ENCODE measurements at regions not wholly inside any gene's neighbourhood (a gene's known extent, or its start where the extent isn't known, plus 50 kb on each side); places are given as distances from the start of the nearest gene placed in this dataset.

GRCh38 chr5:77832938-77833337, 56.8 kb upstream of the TBCA start:
- Histone ChIP-seq H3K27ac (no peak overlapping the region), H3K27me3 (peaks cover 21% of the 10 kb centered on the region), H3K9me3 (ENCODE audit: low read depth) (no peaks in the 10 kb centered on the region), H3K4me1 (ENCODE audit: low read depth) (no peaks in the 10 kb centered on the region), H3K4me3 (no peak overlapping the region), H3K36me3 (no peaks in the 10 kb centered on the region)
- TF ChIP-seq, protein P1, sequence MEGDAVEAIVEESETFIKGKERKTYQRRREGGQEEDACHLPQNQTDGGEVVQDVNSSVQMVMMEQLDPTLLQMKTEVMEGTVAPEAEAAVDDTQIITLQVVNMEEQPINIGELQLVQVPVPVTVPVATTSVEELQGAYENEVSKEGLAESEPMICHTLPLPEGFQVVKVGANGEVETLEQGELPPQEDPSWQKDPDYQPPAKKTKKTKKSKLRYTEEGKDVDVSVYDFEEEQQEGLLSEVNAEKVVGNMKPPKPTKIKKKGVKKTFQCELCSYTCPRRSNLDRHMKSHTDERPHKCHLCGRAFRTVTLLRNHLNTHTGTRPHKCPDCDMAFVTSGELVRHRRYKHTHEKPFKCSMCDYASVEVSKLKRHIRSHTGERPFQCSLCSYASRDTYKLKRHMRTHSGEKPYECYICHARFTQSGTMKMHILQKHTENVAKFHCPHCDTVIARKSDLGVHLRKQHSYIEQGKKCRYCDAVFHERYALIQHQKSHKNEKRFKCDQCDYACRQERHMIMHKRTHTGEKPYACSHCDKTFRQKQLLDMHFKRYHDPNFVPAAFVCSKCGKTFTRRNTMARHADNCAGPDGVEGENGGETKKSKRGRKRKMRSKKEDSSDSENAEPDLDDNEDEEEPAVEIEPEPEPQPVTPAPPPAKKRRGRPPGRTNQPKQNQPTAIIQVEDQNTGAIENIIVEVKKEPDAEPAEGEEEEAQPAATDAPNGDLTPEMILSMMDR (IDR thresholded peaks at IDR 0.05; ENCODE audit: low read depth, low read length), result no peak
- DNase-seq (ENCODE audit: low read depth in 1 of 2, low spot score in 1 of 2), result no peak

- no peaks in the 10 kb centered on the region for H3K36me3 ChIP-seq
- no peak for DNase-seq (ENCODE audit: low read depth in 1 of 2, low spot score in 1 of 2)
- H3K4me1 ChIP-seq (ENCODE audit: low read depth), result no peaks in the 10 kb centered on the region
- TF ChIP-seq, protein P1 (IDR thresholded peaks at IDR 0.05; ENCODE audit: low read depth, low read length), result no peak
- no peak overlapping the region for H3K4me3 ChIP-seq
- no peaks in the 10 kb centered on the region for H3K9me3 ChIP-seq (ENCODE audit: low read depth)
- no peak overlapping the region for H3K27ac ChIP-seq
- H3K27me3 ChIP-seq, result peaks cover 21% of the 10 kb centered on the region
These were observed 56.1 kb upstream of the TBCA start for GRCh38 chr5:77832166-77832770.

DNA sequence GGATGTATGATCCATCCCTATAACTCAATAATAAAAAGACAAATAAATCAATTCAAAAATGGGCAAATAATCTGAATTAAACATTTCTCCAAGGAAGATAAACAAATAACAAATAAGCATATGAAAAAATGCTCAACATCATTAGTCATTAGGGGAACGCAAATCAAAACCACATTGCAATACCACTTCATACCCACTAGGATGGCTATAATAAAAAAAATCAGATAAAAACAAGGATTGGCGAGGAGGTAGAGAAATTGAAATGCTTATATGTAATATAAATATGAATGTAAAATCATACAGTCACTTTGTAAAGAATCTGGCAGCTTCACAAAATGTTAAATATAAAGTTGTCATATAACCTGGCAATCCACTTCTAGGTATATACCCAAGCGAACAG, 52.3 kb upstream of the TBCA start:
- TF ChIP-seq, protein P1 (IDR thresholded peaks at IDR 0.05; ENCODE audit: low read depth, low read length), result peak; percentile 21
- no peaks in the 10 kb centered on the region for H3K4me1 ChIP-seq (ENCODE audit: low read depth)

More for the DNA sequence above, 52.3 kb upstream of the TBCA start:
- H3K36me3 ChIP-seq, result no peaks in the 10 kb centered on the region
- H3K9me3 ChIP-seq (ENCODE audit: low read depth), result no peaks in the 10 kb centered on the region
- DNase-seq (ENCODE audit: low read depth in 1 of 2, low spot score in 1 of 2), result no peak
- no peak overlapping the region for H3K27ac ChIP-seq
- H3K4me3 ChIP-seq, result no peak overlapping the region
- peaks cover 23% of the 10 kb centered on the region for H3K27me3 ChIP-seq

All from cardiac muscle cell (in vitro differentiated cells and primary cell).